ENCODE measurements at regions not wholly inside any gene's neighbourhood (a gene's known extent, or its start where the extent isn't known, plus 50 kb on each side); places are given as distances from the start of the nearest gene placed in this dataset.
A peak's percentile ranks its signal among the peaks of the same experiment; 100 is the strongest.

GRCh38 chr3:177425042-177425441 is 227.8 kb upstream of the TBL1XR1 start:
- no peaks in the 10 kb centered on the region for H3K27me3 ChIP-seq (replicated peaks in 1 of 7)
- DNase-seq, result no peak
- 61 to 88% (median 65%) methylated on average over 3 of the region's 3 CpGs for WGBS, 5 donors
- intact Hi-C loops (cut with DNase I; ENCODE audit: low total_unique reads), result no loop called here
- H3K36me3 ChIP-seq, result no peaks in the 10 kb centered on the region
- H3K27ac ChIP-seq, result peak overlapping the region in 1 of 8 donors; percentile 39
- no peaks in the 10 kb centered on the region for H3K9me3 ChIP-seq
- H3K4me3 ChIP-seq, result no peak overlapping the region
- TF ChIP-seq POLR2AphosphoS5 (IDR thresholded peaks at IDR 0.05) (no peak), POLR2A (IDR thresholded peaks at IDR 0.05) (no peak)
- TF ChIP-seq, protein P1, sequence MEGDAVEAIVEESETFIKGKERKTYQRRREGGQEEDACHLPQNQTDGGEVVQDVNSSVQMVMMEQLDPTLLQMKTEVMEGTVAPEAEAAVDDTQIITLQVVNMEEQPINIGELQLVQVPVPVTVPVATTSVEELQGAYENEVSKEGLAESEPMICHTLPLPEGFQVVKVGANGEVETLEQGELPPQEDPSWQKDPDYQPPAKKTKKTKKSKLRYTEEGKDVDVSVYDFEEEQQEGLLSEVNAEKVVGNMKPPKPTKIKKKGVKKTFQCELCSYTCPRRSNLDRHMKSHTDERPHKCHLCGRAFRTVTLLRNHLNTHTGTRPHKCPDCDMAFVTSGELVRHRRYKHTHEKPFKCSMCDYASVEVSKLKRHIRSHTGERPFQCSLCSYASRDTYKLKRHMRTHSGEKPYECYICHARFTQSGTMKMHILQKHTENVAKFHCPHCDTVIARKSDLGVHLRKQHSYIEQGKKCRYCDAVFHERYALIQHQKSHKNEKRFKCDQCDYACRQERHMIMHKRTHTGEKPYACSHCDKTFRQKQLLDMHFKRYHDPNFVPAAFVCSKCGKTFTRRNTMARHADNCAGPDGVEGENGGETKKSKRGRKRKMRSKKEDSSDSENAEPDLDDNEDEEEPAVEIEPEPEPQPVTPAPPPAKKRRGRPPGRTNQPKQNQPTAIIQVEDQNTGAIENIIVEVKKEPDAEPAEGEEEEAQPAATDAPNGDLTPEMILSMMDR (IDR thresholded peaks at IDR 0.05 in 8 of 11, conservative IDR thresholded peaks at IDR 0.05 in 3 of 11), result no peak
- peaks cover 0 to 45% (median 11%) of the 10 kb centered on the region in 6 donors for H3K4me1 ChIP-seq

- TF ChIP-seq POLR2A (IDR thresholded peaks at IDR 0.05) (no peak), POLR2AphosphoS5 (IDR thresholded peaks at IDR 0.05) (no peak)
- TF ChIP-seq, protein P1 (IDR thresholded peaks at IDR 0.05 in 8 of 11, conservative IDR thresholded peaks at IDR 0.05 in 3 of 11), result no peak
- no peaks in the 10 kb centered on the region for H3K27me3 ChIP-seq (replicated peaks in 1 of 7)
- WGBS, 5 donors, result 50 to 65% (median 63%) methylated on average over 3 of the region's 3 CpGs
- no peaks in the 10 kb centered on the region for H3K9me3 ChIP-seq
- intact Hi-C loops (cut with DNase I; ENCODE audit: low total_unique reads), result no loop called here
- no peak for DNase-seq
- peak overlapping the region in 1 of 8 donors; percentile 21 for H3K4me3 ChIP-seq
- H3K4me1 ChIP-seq, result peaks cover 0 to 45% (median 11%) of the 10 kb centered on the region in 6 donors
- H3K36me3 ChIP-seq, result no peaks in the 10 kb centered on the region
- H3K27ac ChIP-seq, result peak overlapping the region in 7 of 8 donors; percentile 39 to 83 (median 65)
Observed at GRCh38 chr3:177426106-177426877, 229.0 kb upstream of the TBL1XR1 start.

- intact Hi-C loops (cut with DNase I; ENCODE audit: low total_unique reads), result no loop called here
- H3K27ac ChIP-seq, result peak overlapping the region; percentile 31 to 83 (median 63)
- WGBS, 5 donors, result 43 to 50% (median 49%) methylated on average over 7 of the region's 7 CpGs
Observed at GRCh38 chr3:177426878-177427495, 229.7 kb upstream of the TBL1XR1 start.

More at GRCh38 chr3:177426878-177427495, 229.7 kb upstream of the TBL1XR1 start:
- Histone ChIP-seq H3K27me3 (replicated peaks in 1 of 7) (no peaks in the 10 kb centered on the region), H3K36me3 (no peaks in the 10 kb centered on the region), H3K4me3 (peak overlapping the region in 1 of 8 donors; percentile 21), H3K4me1 (peaks cover 0 to 45% (median 11%) of the 10 kb centered on the region in 6 donors), H3K9me3 (no peaks in the 10 kb centered on the region)
- TF ChIP-seq POLR2AphosphoS5 (IDR thresholded peaks at IDR 0.05) (peak in 1 of 3 donors; percentile 16), POLR2A (IDR thresholded peaks at IDR 0.05) (no peak)
- TF ChIP-seq, protein P1 (IDR thresholded peaks at IDR 0.05 in 8 of 11, conservative IDR thresholded peaks at IDR 0.05 in 3 of 11), result no peak
- no peak for DNase-seq

Measured in spleen (tissue), 11 donors.